Neural progenitor cell (in vitro differentiated cells): ENCODE measurements at regions not wholly inside any gene's neighbourhood (a gene's known extent, or its start where the extent isn't known, plus 50 kb on each side); places are given as distances from the start of the nearest gene placed in this dataset.

Experiments
- EZH2 ChIP-seq: fragments of 200-600 bp; sonication (generic); IDR thresholded peaks from 2 replicates; pipeline ENCODE4 v1.6.1; 2017; ENCODE audit warnings: antibody characterized with exemption, mild to moderate bottlenecking, moderate library complexity
- TF ChIP-seq, protein P1 (sequence below): fragments of 200-600 bp; sonication (generic); IDR thresholded peaks from 2 replicates; pipeline ENCODE4 v1.5.1; 2017; ENCODE audit warnings: antibody characterized with exemption, mild to moderate bottlenecking

DNA sequence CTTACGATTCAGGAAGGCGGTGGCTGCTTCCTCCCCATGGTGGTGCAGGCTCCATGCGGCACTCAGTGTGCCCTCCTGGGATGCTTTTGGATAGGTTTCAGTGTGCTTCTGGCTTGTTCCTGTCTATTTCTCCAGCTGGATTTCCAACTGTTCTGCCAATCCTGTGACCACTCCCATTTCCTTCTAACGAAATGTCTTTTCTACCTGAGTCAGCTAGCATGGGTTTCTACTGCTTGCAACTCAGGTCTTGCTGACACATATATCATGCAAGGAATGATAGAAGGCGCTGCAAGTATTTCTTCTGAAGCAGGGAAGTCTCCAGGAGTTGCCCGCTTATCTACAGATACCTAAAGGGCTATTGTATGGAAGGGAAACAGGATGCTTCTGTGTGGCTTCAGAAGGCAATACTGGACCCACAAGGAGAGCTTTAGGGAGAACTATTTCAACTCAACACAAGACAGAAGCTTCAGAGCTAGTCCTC lies 244.4 kb downstream of the OPA1 start:
- TF ChIP-seq, protein P1, sequence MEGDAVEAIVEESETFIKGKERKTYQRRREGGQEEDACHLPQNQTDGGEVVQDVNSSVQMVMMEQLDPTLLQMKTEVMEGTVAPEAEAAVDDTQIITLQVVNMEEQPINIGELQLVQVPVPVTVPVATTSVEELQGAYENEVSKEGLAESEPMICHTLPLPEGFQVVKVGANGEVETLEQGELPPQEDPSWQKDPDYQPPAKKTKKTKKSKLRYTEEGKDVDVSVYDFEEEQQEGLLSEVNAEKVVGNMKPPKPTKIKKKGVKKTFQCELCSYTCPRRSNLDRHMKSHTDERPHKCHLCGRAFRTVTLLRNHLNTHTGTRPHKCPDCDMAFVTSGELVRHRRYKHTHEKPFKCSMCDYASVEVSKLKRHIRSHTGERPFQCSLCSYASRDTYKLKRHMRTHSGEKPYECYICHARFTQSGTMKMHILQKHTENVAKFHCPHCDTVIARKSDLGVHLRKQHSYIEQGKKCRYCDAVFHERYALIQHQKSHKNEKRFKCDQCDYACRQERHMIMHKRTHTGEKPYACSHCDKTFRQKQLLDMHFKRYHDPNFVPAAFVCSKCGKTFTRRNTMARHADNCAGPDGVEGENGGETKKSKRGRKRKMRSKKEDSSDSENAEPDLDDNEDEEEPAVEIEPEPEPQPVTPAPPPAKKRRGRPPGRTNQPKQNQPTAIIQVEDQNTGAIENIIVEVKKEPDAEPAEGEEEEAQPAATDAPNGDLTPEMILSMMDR: no peak
- TF ChIP-seq EZH2: no peak
